GM12878 (cell line): ENCODE measurements at regions not wholly inside any gene's neighbourhood (a gene's known extent, or its start where the extent isn't known, plus 50 kb on each side); places are given as distances from the start of the nearest gene placed in this dataset.

Experiments used
- ATAC-seq: fragments of 200-7000 bp; cut with Tn5 transposase; 3 replicates; pipeline ENCODE4 v1.9.1; 2020; ENCODE audit warnings: mild to moderate bottlenecking, moderate library complexity
- BruUV-seq: library from RNA; stranded (reverse); fragments of 400-500 nt; replicated peaks from 2 replicates; lab custom pipeline; 2021; lab: Mats Ljungman, UMichigan
- CTCF ChIA-PET: fragments of 300-600 bp; sonication (Branson Sonifier 250); formaldehyde crosslinking; extraction: SDS; loops from one replicate; lab custom pipeline; 2021; ENCODE audit warnings: inconsistent platforms; lab: Yijun Ruan, JAX
- POLR2A ChIA-PET: fragments of 350-600 bp; formaldehyde crosslinking; extraction: SDS; loops from one replicate; lab custom pipeline; 2021; ENCODE audit warnings: inconsistent platforms; lab: Charles Lee
- RAD21 ChIA-PET: fragments of 300-600 bp; sonication (Branson Sonifier 250); formaldehyde crosslinking; loops from one replicate; lab custom pipeline; 2023; ENCODE audit warnings: antibody characterized with exemption; ENCODE audit not compliant: unreplicated experiment; lab: Charles Lee
- SMC1A ChIA-PET: fragments of 300-600 bp; sonication (Branson Sonifier 250); formaldehyde crosslinking; loops from one replicate; lab custom pipeline; 2023; ENCODE audit not compliant: unreplicated experiment, uncharacterized antibody; lab: Charles Lee
- DNase-seq: peaks from one replicate; pipeline ENCODE4 v3.0.0-alpha.2; 2011; ENCODE audit warnings: low read depth, low spot score
- FAIRE-seq: peaks from 3 replicates; lab custom pipeline; 2011; peaks lifted over from hg19 to GRCh38; lab: Jason Lieb, UNC
- H2AFZ ChIP-seq: 2 replicates; pipeline ENCODE4 v1.6.0; 2011; ENCODE audit warnings: low read depth, low read length, control low read depth; ENCODE audit not compliant: control insufficient read depth
- H3K27ac ChIP-seq: 2 replicates; pipeline ENCODE4 v1.5.1; 2011; ENCODE audit warnings: control low read depth; ENCODE audit not compliant: control insufficient read depth, insufficient read depth
- H3K27me3 ChIP-seq, 2 experiments: replicated peaks in 1 of 2; 2 replicates each; pipeline versions ENCODE4 v1.6.0 to v1.6.1; 2011; ENCODE audit warnings: low read length in 1 of 2; ENCODE audit not compliant: control insufficient read depth in 2 of 2, insufficient read depth in 2 of 2
- H3K36me3 ChIP-seq, 2 experiments: 2 replicates each; pipeline ENCODE4 v1.5.1; 2011; ENCODE audit warnings: low read length in 1 of 2; ENCODE audit not compliant: control insufficient read depth in 2 of 2, insufficient read depth in 2 of 2
- H3K4me1 ChIP-seq: 2 replicates; pipeline ENCODE4 v1.6.1; 2011; ENCODE audit warnings: mild to moderate bottlenecking, low read length, moderate library complexity, mixed read lengths; ENCODE audit not compliant: control insufficient read depth, insufficient read depth
- H3K4me2 ChIP-seq: 2 replicates; pipeline ENCODE4 v1.6.0; 2011; ENCODE audit warnings: control low read depth; ENCODE audit not compliant: control insufficient read depth, insufficient read depth
- H3K4me3 ChIP-seq: fragments of 200-600 bp; sonication (generic); 2 replicates; pipeline ENCODE4 v1.5.1; 2016
- H3K79me2 ChIP-seq: 2 replicates; pipeline ENCODE4 v1.6.0; 2011; ENCODE audit warnings: low read length; ENCODE audit not compliant: control insufficient read depth, insufficient read depth
- H3K9ac ChIP-seq: 2 replicates; pipeline ENCODE4 v1.8.0; 2011; ENCODE audit warnings: low read length, control low read depth, mixed read lengths; ENCODE audit not compliant: control insufficient read depth, insufficient read depth
- H3K9me3 ChIP-seq: replicated peaks from 3 replicates; pipeline ENCODE4 v1.5.1; 2011; ENCODE audit warnings: mild to moderate bottlenecking, low read length; ENCODE audit not compliant: control insufficient read depth, insufficient read depth
- H4K20me1 ChIP-seq: 2 replicates; pipeline ENCODE4 v1.6.0; 2011; ENCODE audit not compliant: control insufficient read depth, insufficient read depth
- ASH2L ChIP-seq: fragments of 300-600, 200-600 bp; sonication (generic); IDR thresholded peaks from 2 replicates; pipeline ENCODE4 v1.6.1; 2017; ENCODE audit warnings: low read depth, mild to moderate bottlenecking, borderline replicate concordance
- BCL11A ChIP-seq: IDR thresholded peaks from 2 replicates; pipeline ENCODE4 v1.6.1; 2011; ENCODE audit warnings: low read depth, low read length
- E2F8 ChIP-seq: fragments of 450-650 bp; IDR thresholded peaks from 2 replicates; pipeline ENCODE4 v1.6.1; 2018; ENCODE audit warnings: mild to moderate bottlenecking, low read depth, moderate library complexity; ENCODE audit not compliant: partially characterized antibody
- EP300 ChIP-seq, 2 experiments: fragments of 150-350 bp in 1 of 2; IDR thresholded peaks; 2 replicates each; pipeline ENCODE4 v1.6.1; 2011 to 2012; ENCODE audit warnings: low read depth in 2 of 2, low read length in 2 of 2, borderline replicate concordance in 1 of 2, improper control_type of control experiment in 1 of 2, inconsistent platforms in 1 of 2; ENCODE audit not compliant: control insufficient read depth in 1 of 2
- IKZF2 ChIP-seq, 2 experiments: fragments of 450-650 bp; IDR thresholded peaks; 2 replicates each; pipeline ENCODE4 v1.6.1; 2017; ENCODE audit warnings: mild to moderate bottlenecking in 2 of 2, moderate library complexity in 2 of 2
- IRF3 ChIP-seq: fragments of 450-650 bp; IDR thresholded peaks from 2 replicates; pipeline ENCODE4 v1.6.1; 2014; ENCODE audit warnings: mild to moderate bottlenecking
- KLF5 ChIP-seq: fragments of 450-650 bp; IDR thresholded peaks from 2 replicates; pipeline ENCODE4 v1.6.1; 2014; ENCODE audit warnings: mild to moderate bottlenecking; ENCODE audit not compliant: partially characterized antibody
- NFYB ChIP-seq: IDR thresholded peaks from 2 replicates; pipeline ENCODE4 v1.6.1; 2011; ENCODE audit warnings: low read depth, mild to moderate bottlenecking, low read length, improper control_type of control experiment, moderate library complexity; ENCODE audit not compliant: insufficient read depth
- PBX3 ChIP-seq: IDR thresholded peaks from 2 replicates; pipeline ENCODE4 v1.6.1; 2011; ENCODE audit warnings: mild to moderate bottlenecking, low read depth, low read length, moderate library complexity; ENCODE audit not compliant: insufficient replicate concordance
- POLR2AphosphoS2 ChIP-seq: IDR thresholded peaks from 2 replicates; pipeline ENCODE4 v1.6.1; 2011; ENCODE audit warnings: low read depth, mild to moderate bottlenecking, low read length, improper control_type of control experiment, moderate library complexity
- POU2F2 ChIP-seq: IDR thresholded peaks from 3 replicates; pipeline ENCODE4 v1.6.1; 2011; ENCODE audit warnings: low read depth, mild to moderate bottlenecking, low read length, borderline replicate concordance
- RB1 ChIP-seq: fragments of 450-650 bp; formaldehyde crosslinking; IDR thresholded peaks from 2 replicates; pipeline ENCODE4 v1.6.1; 2017; ENCODE audit warnings: mild to moderate bottlenecking, borderline replicate concordance
- RCOR1 ChIP-seq: conservative IDR thresholded peaks from 2 replicates; pipeline ENCODE4 v1.6.1; 2012; ENCODE audit warnings: low read depth, low read length, improper control_type of control experiment
- RELB ChIP-seq: fragments of 450-650 bp; IDR thresholded peaks from 2 replicates; pipeline ENCODE4 v1.6.1; 2017; ENCODE audit warnings: low read depth, mild to moderate bottlenecking, moderate library complexity
- SMAD5 ChIP-seq: IDR thresholded peaks from 2 replicates; pipeline ENCODE4 v1.6.1; 2016; ENCODE audit warnings: antibody characterized with exemption, low read depth
- SMARCA5 ChIP-seq: fragments of 450-650 bp; IDR thresholded peaks from 2 replicates; pipeline ENCODE4 v1.6.1; 2017; ENCODE audit warnings: mild to moderate bottlenecking
- SP1 ChIP-seq: IDR thresholded peaks from one replicate; pipeline ENCODE4 v1.6.1; 2011; ENCODE audit warnings: low read depth, low read length
- WGBS: methylation state at CpG from one replicate; pipeline ENCODE4 v1.1.6; 2016; ENCODE audit warnings: low lambda C conversion rate; ENCODE audit not compliant: insufficient replicate concordance, insufficient coverage; ENCODE audit errors: missing lambda C conversion rate; 5-methylcytosine and 5-hydroxymethylcytosine counted together
- in situ Hi-C: fragments of 300-500 bp; cut with MboI; formaldehyde crosslinking; loops from 9 replicates; pipeline ENCODE4 v1.14.3; 2018; ENCODE audit warnings: mixed read lengths
- intact Hi-C: fragments of 100-400 bp; cut with micrococcal nuclease; formaldehyde crosslinking; loops from one replicate; pipeline ENCODE4 v1.14.2; 2022; ENCODE audit not compliant: unreplicated experiment

GRCh38 chr4:31964685-31965084 lies 1244.5 kb downstream of the PCDH7 start:
- in situ Hi-C loops (no loop called here), intact Hi-C loops (no loop called here)
- Histone ChIP-seq H3K27ac (no peak overlapping the region), H3K9ac (no peak overlapping the region), H3K4me1 (no peaks in the 10 kb centered on the region), H3K36me3 (no peaks in the 10 kb centered on the region), H3K4me2 (no peak overlapping the region), H3K27me3 (no peaks in the 10 kb centered on the region), H3K79me2 (no peaks in the 10 kb centered on the region), H2AFZ (no peak overlapping the region), H3K9me3 (no peaks in the 10 kb centered on the region), H3K4me3 (no peak overlapping the region), H4K20me1 (no peaks in the 10 kb centered on the region)
- no peak for TF ChIP-seq KLF5
- no peak for TF ChIP-seq RCOR1
- no peak for TF ChIP-seq BCL11A
- TF ChIP-seq RB1: no peak
- TF ChIP-seq POLR2AphosphoS2: no peak
- TF ChIP-seq IKZF2 (IDR thresholded peaks at IDR 0.05): no peak
- no peak for TF ChIP-seq E2F8
- no peak for TF ChIP-seq PBX3
- TF ChIP-seq POU2F2: no peak
- no peak for TF ChIP-seq SMAD5
- TF ChIP-seq SMARCA5: no peak
- no peak for TF ChIP-seq NFYB
- TF ChIP-seq RELB: no peak
- no peak for TF ChIP-seq SP1
- no peak for TF ChIP-seq IRF3
- TF ChIP-seq EP300 (IDR thresholded peaks at IDR 0.05; ENCODE audit: borderline replicate concordance in 1 of 2, control insufficient read depth in 1 of 2, low read depth in 2 of 2, low read length in 2 of 2): no peak
- no peak for TF ChIP-seq ASH2L
- RAD21 ChIA-PET: no interaction called here
- no TSS peak for BruUV-seq
- FAIRE-seq: no peak
- CTCF ChIA-PET: no interaction called here
- SMC1A ChIA-PET: interaction anchor here (0.5 to 0.8 kb wide), 2 partner anchors 591 to 816 kb away, joined by 3 read pairs; no protein-coding TSS in a partner anchor
- no peak for DNase-seq
- POLR2A ChIA-PET: no interaction called here
- whole genome bisulfite sequencing: 30% methylated on average over 3 of the region's 3 CpGs
- ATAC-seq: no peak
